HG03571 (cell line): ENCODE measurements at regions not wholly inside any gene's neighbourhood (a gene's known extent, or its start where the extent isn't known, plus 50 kb on each side); places are given as distances from the start of the nearest gene placed in this dataset.
"Not testable (repeated sequence)": the region's sequence is repeated elsewhere in the genome, so short reads cannot be mapped to it uniquely, and the experiment has no call there.

Experiments used
- ATAC-seq: cut with Tn5 transposase; IDR thresholded peaks from one replicate; pipeline ENCODE4 v1.9.1; 2021; ENCODE audit not compliant: unreplicated experiment

DNA sequence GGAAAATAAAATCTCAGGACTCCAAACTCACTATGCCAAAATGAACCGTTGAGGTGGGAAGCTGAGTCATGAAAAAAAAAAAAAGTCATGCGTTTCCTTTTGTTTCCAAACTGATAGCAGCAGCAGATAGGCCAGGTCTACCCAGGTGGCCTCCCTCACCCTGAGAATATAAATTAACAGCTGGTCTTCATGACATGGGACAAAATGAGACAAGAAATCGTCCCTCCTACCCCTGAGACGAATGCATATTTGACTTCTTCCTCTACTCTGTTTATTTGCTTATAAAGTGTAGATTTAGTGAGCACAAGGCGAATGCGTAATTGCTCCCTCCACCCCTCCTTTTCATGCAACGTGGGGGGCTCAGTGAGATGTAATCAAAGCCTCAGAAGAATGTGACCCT is 204.3 kb downstream of the TMEM121 start:
- not testable (repeated sequence) for ATAC-seq

- not testable (repeated sequence) for ATAC-seq
Measured at GRCh38 chr14:105731221-105731985, 205.0 kb downstream of the TMEM121 start.

GRCh38 chr14:105733081-105734065 is 207.0 kb downstream of the TMEM121 start:
- ATAC-seq = no peak

GRCh38 chr14:105734241-105734640 is 207.9 kb downstream of the TMEM121 start:
- not testable (repeated sequence) for ATAC-seq

- ATAC-seq = not testable (repeated sequence)
Measured at GRCh38 chr14:105736331-105736730, 209.9 kb downstream of the TMEM121 start.

DNA sequence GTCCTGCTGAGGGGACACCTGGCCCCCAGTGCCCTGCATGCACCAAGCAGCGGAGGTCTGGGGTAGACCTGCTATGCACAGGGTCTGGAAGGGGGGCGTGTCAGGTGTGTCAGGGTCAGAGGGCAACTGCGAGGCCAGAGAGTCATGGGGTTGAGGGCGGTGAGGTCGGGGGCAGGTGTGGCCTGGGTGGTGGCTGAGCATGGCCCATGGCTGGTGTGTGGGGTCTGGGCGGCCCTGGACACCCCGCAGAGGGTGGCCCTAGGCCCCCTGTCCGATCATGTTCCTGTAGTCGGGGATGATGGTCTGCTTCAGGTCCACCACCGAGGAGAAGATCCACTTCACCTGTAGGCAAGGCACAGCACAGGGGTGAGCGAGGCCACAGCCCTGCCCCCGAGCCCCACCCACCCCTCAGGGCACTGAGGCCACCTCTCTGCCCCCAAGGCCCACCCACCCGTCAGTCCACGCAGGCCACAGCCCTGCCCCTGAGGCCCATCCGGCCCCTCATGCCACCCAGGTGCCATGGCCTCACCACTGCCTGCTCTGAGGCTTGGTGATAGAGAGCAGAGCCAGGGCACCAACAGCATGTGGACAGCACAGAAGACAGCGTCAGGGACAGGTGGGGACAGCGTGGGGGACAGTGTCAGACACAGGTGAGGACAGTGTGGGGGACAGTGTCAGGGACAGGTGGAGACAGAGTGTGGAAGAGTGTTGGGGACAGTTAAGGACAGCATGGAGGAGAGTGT is 211.3 kb downstream of the TMEM121 start:
- no peak for ATAC-seq

- ATAC-seq = no peak
Measured at GRCh38 chr14:105738638-105739037, 212.3 kb downstream of the TMEM121 start.

DNA sequence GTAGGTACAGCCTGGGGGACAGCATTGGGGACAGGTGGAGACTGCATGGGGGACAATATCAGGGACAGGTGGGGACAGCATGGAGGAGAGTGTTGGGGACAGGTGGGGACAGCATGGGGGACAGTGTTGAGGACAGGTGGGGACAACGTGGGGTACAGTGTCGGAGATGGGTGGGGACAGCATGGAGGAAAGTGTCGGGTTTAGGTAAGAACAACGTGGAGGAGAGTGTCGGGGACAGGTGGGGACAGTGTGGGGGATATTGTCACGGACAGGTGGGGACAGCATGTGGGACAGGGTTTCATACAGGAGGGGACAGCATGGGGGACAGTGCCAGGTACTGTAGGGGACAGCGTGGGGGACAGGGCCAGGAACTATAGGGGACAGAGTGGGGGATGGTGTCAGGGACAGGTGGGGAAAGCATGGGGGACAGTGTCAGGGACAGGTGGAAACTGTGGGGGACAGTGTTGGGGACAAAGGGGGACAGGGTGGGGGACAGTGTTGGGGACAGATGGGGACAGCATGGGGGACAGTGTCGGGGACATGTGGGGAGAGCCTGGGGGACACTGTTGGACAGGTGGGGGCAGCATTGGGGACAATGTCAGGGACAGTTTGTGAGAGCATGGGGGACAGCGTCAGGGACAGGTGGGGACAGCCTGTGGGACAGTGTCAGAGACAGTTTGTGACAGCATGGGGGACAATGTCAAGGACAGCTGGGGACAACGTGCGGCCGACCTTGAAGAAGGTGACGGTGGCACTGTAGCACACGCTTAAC is 213.1 kb downstream of the TMEM121 start:
- no peak for ATAC-seq

- not testable (repeated sequence) for ATAC-seq
Measured at GRCh38 chr14:105740272-105740671, 213.9 kb downstream of the TMEM121 start.

DNA sequence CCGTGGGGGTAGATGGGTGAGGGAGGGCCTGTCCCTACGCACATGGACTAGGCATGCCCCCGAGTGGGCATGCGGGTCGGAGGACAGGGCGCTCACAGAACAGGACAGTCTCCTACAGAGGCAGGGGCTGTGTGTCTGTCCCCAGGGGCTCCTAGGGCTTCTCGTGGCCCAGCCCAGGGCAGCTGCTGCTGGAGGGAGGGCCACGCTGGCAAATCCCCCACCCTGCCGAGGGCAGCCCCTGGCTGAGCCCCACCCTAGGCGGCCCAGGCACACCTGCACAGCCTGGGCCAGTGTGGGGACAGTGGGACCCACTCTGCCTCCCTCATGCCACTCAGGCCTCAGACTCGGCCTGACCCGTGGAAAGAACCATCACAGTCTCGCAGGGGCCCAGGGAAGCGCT is 214.6 kb downstream of the TMEM121 start:
- ATAC-seq = not testable (repeated sequence)

DNA sequence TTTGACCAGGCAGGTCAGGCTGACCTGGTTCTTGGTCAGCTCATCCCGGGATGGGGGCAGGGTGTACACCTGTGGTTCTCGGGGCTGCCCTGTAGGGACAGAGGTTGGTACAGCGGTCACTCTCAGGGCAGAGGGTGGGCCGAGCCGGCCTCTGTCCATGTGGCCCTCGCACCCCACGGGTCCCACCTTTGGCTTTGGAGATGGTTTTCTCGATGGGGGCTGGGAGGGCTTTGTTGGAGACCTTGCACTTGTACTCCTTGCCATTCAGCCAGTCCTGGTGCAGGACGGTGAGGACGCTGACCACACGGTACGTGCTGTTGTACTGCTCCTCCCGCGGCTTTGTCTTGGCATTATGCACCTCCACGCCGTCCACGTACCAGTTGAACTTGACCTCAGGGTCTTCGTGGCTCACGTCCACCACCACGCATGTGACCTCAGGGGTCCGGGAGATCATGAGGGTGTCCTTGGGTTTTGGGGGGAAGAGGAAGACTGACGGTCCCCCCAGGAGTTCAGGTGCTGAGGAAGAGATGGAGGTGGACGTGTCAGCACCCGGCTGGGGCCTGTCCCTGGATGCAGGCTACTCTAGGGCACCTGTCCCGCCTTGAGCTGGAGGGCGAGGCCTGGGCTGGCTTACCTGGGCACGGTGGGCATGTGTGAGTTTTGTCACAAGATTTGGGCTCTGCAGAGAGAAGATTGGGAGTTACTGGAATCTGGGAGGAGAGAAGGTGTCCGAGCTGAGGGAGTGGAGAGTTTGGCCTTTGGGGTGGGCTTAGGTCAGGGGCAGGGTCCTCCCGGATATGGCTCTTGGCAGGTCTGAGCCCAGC is 215.5 kb downstream of the TMEM121 start:
- not testable (repeated sequence) for ATAC-seq

- ATAC-seq = no peak
Measured at GRCh38 chr14:105742531-105742848, 216.1 kb downstream of the TMEM121 start.

- not testable (repeated sequence) for ATAC-seq
Measured at GRCh38 chr14:105742904-105743701, 216.7 kb downstream of the TMEM121 start.

GRCh38 chr14:105744213-105744787 is 217.9 kb downstream of the TMEM121 start:
- not testable (repeated sequence) for ATAC-seq

- ATAC-seq = no peak
Measured at GRCh38 chr14:105745433-105746123, 219.2 kb downstream of the TMEM121 start.

DNA sequence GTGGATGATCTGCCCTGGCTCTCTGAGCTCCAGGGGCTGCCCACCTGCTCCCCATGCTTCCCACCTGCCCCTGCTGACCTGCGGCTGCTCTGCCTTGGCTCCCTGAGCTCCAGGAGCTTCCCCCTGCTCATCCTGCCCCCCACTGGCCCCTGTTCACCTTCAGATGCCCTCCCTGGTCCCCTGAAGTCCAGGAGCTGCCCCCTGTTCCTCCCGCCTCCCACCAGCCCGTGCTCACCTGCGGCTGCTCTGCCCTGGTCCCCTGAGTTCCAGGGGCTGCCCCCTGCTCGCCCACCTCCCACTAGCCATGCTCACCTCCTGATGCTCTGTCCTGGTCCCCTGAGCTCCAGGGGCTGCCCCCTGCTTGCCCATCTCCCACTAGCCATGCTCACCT is 219.7 kb downstream of the TMEM121 start:
- no peak for ATAC-seq

DNA sequence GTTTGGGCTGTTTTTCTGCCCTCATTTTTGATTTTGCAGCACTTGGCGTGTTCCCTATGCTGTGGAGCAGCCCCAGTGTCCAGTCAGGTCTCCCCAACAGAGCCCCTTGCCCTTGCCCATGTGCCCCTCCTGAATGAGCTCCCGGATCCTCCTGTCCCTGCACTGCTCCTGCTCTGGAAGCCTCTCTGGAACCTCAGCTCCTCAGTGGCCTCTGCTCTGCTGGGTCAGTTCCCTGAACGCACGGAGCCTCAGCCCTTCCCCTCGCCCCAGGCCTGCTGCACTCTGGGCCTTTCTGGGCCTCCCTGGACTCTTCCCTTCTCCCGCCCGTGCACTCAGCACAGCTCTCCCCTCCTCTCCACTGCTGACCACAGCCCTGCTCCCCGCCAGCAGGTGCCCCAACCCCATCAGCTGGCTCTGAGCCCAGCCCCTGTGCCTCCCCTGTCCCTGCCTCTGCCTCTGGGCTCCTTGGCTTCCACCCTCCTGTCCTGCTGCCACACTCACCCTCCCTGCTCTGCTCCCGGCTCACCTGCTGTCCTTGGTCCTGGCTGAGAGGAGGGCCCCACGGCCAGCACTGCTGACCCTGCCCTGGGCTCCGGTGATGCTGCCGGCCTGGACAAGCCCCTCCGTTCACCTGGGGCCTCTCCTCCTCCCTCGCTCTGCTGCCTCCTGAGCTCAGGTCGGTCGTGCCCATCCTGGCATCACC is 220.6 kb downstream of the TMEM121 start:
- not testable (repeated sequence) for ATAC-seq
